Caki2 (cell line): ENCODE measurements at regions not wholly inside any gene's neighbourhood (a gene's known extent, or its start where the extent isn't known, plus 50 kb on each side); places are given as distances from the start of the nearest gene placed in this dataset.

ENCODE experiments used
- DNase-seq: peaks from one replicate; pipeline ENCODE4 v3.0.0-alpha.2; 2015; ENCODE audit warnings: low read depth
- in situ Hi-C: cut with HindIII; loops from 2 replicates; pipeline ENCODE4 v1.10.0; 2016; ENCODE audit warnings: low sequenced_read_pairs, low pct_unique_long_range_greater_than_20kb, mixed read lengths

DNA sequence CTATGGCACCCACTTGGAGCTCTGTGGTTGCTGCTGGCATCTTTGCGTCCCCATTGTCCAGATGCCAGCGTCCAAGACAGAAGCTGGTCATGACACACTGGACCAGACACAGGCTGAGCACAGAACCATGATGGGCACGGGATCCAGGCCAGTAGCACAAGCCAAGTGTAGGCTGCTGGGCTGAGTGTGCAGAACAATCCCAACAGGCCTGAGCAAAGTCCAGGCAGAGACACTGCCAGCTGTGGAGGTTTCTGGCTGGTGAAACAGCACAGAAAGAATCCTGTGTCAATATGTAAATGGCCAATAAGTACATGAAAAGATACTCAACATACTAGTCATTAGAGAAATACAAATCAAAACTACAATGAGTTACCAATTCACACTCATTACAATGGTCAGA, 705.4 kb downstream of the METTL4 start:
- in situ Hi-C loops: no loop called here
- DNase-seq: no peak

DNA sequence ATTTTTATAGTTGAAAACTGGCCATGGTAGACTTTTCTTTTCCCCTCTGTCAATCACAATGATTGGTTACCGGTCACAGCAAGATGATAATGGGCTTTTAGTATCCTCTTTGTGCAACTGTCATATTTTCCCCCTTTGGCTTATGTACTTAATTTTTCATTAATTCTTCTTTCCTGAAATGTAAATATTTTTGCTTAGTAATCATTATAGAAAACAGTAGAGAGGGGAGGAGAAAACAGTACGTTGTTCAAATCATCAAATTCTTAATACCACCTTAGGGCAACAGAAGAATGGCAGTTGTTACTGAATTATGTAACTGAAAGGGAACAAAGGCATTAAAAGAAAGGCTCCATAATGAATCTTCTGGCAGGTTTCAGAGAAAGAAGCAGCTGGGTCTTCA, 699.0 kb downstream of the METTL4 start:
- in situ Hi-C loops: no loop called here
- no peak for DNase-seq

DNA sequence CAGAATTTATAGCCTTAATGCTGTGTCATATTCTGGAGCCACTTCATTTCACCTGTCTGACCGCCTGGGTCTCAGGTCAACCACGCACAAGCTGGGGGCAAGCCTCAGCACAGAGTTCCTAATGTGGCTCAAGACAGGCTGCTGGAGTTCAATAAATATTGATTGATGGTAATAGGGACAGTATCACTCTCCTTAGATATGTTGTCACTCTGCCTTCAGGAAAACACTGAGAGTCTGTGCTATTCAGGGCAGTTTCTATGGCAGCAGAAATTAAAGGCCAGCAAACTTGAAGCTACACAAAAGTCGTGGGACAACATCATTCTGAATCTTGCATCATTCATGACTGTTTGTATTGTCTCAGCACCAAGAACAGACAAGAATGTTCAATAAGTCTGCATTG, 696.1 kb downstream of the METTL4 start:
- in situ Hi-C loops: no loop called here

DNA sequence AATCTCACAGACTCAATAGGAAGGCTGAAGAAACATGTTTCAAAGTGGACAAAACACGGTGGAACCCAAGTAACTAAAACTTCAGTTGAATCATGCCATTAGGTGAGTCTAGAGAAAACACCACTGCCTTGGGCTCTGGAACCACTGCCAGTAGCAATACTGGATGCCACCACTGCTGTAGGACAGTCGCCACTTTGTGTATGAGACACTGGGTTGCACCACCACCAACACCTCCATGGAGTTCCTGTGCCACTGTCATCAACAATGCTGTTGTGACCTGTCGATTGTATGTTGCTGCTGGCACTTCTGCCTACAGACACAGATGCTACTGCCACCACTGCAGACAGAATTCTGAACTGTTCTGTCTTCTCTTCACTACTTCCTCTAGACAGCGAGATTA, 686.7 kb downstream of the METTL4 start:
- in situ Hi-C loops: no loop called here
- DNase-seq: no peak

More for the DNA sequence above, 696.1 kb downstream of the METTL4 start:
- DNase-seq: no peak

DNA sequence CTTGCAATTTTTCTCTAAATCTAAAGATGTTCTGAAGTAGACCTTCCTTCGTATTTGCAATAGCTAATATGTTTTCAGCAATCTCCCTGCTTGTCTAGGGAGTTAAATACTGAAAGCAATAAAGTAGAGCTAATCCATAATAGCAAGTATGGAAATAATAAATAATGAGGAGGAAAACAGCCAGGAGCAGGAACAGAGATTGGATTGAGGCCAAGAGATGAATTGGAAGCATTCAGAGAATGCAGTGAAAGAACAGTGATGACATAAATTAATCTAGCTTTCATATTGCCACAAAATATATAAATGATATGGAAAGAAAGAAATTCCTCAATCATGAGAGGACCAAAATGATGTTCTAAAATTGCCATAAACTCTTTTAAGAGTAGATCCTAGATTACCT, 679.7 kb downstream of the METTL4 start:
- no peak for DNase-seq
- in situ Hi-C loops: no loop called here

DNA sequence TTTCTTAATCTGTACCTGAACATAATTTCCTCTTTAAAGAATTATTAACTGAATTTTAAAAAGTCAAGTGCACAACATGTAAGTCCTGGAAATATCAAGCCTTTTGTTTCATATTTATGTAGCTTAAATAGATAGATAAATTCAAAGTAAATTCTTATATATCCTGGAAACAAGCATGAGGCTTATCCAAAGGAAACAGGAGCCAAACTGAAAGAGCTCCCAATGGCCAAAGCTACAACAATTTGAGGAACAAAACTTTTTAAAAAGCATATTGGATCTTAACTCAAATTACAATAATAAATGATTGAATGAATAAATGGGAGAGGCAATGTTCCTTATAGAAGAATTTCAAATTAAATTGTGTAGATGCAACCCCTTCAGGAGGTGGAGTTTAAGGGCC, 679.1 kb downstream of the METTL4 start:
- in situ Hi-C loops: no loop called here
- DNase-seq: no peak

DNA sequence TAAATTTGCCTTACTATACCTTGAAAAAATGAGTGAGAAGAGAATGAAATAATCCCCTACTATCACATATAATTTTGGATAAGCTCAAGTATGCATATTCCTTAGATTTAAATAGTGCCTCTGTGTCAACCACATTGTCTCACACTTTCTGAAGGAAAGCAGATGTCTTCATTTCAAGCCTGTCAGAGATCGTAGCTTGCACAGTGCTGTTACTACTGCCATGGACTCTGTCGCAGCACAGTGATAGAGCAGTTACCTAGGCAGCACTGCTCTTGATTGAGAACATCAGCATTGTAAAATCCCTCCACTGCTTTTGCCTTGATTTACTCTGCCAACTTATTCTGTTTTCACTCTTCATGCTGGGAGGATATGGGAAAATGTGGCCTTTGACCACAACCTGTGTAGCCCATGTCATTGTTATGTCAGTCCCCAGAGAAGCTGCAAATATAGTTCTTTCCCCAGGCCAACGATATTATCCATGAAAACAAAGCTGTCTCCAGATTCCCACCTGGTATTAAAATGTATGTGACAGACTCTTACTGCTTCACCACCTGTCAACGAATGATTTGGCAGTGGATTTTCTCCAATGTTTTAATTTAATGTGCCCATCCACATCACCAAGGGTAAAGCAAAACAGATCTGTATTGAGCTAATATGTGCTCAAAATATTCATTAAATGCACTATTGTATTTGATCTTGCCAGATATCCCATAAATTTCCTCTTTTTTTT, 675.7 kb downstream of the METTL4 start:
- in situ Hi-C loops: no loop called here
- no peak for DNase-seq

DNA sequence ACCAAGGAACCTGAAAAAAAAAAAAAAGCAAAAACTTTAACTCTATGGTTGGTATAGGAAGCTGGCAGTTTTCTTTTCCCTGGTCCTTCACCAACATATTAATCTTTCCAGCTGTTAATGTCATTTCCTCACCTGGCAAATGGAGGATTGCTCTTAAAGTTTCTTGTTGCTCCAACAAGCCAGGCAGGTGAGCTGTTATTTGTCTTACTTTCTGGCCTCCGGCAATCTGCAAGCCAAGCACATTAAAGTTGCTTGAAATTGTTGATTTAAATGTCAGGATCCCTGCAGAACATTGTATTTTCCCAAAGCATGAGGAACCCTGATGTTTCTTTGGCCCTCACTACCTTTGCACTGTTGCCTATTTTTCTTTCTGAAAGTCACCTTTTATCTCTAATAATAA, 664.9 kb downstream of the METTL4 start:
- no peak for DNase-seq
- in situ Hi-C loops: no loop called here

DNA sequence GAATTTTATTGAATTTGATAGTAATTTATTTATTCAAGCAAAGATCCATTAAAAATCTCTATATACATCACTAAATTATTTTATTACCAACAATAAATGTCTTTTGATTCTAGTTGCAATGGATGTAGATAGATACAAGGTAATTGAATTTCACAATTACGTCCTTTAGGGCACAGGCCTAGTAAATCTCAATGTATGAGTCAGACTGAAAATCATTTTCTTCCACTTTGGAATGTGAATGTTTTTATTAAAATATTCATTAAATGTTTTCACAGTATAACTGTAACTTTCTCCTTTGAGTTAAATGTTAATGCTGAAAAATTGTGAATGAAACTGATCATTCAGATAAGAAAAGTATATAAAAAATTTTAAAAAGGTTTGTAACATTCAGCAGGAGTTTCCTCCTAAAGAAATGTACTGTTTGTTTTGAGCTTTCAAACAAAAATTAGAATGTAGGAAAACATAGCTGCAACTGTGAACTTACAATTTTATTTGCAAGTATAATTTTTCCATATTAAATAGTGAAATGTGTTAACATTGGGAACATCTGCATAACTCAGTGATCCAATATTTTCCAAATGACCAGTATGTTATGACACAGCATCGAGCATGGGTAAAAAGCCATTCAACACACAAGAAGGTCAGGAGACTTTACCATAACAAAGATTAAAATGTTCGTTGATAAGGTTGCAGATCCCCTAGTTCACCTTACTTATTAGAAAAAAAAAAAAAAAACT, 663.7 kb downstream of the METTL4 start:
- in situ Hi-C loops: no loop called here
- no peak for DNase-seq

DNA sequence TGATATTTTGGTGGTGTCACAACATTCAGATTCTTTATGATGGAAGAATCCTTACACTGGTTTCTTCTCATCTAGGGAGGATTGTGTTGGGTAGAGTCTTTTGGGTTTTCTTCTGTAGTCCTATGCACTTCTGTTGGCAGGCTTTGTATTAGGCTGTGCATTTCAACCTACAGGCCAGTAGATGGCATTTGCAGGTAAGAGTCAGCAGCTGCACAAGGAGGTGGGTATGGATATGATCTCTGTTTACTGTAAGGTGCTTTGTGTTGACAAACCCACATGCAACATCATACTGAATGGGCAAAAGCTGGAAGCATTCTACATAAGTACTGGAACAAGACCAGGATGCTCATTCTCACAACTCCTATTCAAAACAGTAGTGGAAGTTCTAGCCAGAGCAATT, 656.8 kb downstream of the METTL4 start:
- DNase-seq: peak; percentile 17
- in situ Hi-C loops: no loop called here

DNA sequence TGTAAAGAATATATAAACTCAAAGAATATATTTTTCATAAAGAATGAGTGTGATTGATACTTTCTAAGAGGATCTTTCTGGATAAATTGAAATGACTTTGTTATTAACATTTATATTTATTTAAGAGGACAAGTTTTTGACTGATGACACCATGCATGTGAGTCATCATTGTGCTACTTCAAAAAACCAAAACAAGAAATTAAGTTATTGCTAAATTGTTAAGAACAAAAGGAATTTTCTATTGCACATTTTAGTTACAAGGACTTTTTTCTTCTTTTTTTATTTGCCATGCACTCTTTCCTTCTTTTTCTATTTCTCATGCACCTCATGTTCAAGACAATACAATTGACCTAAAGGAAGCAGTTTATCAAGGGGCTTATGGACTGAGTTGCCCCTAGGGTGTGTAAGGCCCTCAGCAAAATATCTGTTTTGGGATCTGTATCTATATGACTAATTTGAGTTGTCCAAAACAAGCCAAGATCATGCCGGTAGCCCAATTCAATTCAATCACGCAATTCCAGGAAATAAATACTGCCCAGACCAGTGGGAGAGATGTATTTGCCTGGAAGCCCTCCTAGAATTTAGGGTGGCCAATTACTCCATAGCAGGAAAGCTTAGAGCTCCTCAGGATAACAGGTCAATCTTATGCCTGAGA, 654.3 kb downstream of the METTL4 start:
- DNase-seq: no peak
- in situ Hi-C loops: no loop called here

DNA sequence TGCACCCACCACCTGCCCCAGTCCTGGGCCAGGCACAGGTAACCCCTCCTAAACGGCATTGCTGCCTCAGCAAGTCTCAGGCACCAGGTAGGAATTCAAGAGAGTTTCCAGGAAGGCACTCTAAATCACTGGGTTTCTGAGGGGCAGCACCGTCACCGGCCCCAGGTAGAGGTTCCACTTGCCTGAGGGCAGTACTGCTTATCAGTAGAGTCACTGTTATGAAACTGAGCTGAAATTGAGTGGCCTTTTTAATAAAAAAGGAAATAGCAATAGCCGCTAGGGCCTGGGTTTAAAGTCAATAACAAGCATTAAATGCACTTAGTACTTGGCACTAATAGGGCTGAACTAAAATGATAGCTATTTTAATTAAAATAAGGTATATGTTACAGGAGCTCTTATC, 653.7 kb downstream of the METTL4 start:
- in situ Hi-C loops: no loop called here
- no peak for DNase-seq

DNA sequence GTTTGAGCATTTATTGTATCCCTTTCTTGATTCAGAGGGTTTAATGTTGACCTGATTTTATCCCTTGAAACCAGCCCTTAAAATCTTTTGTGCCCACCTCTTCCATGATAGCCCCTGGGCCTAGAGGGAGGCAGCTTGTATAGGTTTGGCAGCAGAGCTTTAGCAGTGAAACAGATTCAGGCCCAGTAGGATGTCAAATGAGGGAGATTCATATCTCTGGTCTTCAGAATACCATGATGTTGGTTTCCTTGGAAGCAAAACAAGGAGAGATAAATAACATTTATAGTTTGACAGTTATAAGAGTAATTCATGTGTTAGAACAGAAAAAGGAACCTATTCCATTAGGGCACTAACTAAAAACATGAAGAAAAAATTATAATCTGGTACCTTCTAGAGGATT, 649.2 kb downstream of the METTL4 start:
- in situ Hi-C loops: no loop called here
- no peak for DNase-seq

DNA sequence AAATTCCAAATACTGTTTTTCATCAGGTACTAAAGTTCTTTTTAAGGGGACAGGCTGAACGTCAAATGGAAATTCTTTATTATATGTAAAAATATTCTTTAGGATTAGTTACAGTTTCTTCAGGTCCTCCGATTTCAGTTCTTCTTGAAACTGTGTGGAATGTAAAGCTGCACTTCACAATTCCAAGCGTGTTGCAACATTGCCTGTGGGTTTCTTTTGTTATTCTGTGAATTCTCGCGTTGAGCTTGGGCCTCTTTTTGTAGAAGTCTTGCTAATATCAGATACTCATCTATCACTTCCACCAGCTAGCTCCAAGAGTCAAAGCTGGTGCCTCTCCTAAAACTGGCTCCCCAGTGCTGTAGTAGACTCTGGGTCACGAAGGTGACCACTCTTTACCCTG, 642.6 kb downstream of the METTL4 start:
- in situ Hi-C loops: no loop called here
- no peak for DNase-seq

DNA sequence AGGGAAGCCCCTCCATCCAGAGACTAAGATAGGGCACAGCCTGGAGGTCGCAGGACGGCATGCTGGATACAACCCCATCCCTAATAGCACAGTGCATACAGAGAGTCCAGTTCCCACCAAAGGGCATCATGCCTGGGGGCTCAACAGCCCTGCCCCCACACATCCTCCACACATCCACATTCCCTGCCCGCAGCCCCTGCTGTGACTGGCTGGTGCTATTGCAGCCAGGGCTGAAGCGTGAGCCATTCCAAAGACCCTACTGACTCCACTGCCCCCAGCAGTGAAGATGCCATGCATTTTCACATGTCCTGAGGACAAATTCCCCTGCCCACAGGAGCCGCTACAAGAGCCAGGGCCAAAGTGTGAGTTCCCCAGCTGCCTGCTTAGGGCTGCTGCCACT, 641.6 kb downstream of the METTL4 start:
- in situ Hi-C loops: no loop called here
- DNase-seq: no peak

DNA sequence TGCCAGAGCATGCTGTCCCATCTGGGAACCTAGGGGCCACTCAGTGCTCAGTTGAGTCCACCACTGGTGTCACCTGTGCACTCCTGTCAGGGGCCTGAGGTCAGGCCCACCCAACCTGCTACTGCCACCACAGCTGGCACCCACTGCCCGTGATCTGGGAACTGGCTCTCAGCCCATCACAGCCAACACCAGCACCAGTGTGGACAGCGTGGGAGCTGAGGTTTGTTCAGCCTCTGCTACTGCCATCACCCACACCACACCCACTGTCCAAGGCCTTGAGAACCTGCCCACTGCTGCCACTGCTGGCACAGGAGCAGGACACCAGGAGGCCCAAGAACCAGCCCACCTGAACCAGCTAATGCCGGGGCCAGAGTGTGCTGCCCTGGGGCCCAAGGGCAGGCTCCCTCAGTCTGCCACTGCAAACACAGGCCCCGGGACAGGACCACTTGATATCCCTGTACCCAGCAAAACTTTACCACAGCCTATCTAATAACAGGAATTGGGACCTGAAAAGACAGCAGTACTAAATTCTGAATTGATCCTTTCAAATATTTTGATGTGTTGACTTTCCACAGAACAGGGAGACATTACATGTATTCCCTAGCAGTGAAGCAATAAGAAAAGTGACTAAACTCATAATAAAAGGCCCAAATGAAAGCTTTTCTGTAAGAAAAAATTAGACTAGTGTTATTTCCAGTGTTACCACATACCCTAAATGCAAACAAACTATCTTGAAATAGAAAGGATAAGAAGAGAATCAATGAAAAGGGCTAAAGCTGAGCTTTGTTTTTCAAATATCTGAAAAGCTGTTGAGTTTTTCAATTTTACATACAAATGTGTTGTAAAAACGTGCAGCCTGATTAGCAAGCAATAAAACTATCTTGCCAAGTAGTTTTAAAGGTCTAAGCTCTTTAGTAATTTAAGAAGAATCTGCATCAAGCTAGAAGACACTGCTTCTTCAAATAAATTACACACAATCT, 640.7 kb downstream of the METTL4 start:
- in situ Hi-C loops: no loop called here
- no peak for DNase-seq

DNA sequence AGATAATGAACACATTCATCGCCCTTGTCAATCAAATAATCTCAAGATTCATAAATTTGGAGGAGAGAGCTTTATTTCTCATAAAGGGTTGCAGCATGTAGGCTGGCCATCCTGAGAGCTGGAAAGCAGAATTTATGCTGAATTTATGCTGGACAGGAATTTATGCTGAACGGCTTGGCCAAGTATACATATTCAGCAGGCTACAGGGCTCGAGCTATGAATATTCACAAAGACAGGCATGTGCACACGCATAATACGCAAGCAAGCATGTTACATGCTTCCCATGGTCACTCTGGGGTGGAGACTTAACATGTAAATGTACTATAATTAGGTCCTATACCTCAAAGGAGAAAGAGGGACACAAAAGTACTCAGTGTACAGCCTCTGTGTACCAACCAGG, 618.8 kb downstream of the METTL4 start:
- in situ Hi-C loops: no loop called here

DNA sequence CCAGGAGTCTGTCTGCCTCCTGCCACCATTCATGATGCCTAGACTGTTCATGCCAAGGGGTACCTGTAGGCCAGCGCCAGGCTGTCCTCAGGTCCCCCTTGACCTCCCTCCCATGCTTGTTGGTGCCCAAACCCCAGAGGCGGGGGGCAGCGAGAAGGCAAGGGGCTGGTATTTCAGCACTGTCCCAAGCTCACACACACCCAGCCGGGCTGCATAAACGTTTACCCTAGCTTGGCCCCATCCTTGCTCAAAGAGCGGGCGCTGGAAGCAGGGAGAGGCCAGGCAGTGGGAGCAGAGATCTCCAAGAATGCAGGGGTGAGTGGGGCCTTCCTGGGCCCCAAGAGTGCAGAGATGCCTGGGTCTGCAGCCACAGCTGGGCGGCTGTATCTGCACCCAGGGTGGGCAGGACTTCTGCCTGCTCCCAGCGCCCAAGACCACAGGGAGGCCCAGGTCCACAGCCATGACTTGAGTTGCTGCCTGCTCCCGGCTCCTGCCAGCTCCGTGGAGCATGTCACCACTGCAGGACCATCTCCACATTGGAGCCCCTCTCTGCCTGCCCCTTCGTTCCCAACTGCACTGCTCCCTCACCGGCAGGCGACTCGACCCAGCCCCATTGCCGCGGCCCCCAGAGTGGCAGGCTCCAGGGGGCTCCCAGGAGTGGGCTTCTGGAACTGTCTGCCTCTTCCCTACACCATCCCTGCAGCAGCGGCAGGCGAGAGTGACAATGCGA, 616.6 kb downstream of the METTL4 start:
- in situ Hi-C loops: no loop called here
- DNase-seq: no peak

More for the DNA sequence above, 618.8 kb downstream of the METTL4 start:
- no peak for DNase-seq
